ENCODE measurements at regions not wholly inside any gene's neighbourhood (a gene's known extent, or its start where the extent isn't known, plus 50 kb on each side); places are given as distances from the start of the nearest gene placed in this dataset.

- H3K27ac ChIP-seq (ENCODE audit: low read length), result no peak overlapping the region
- no peaks in the 10 kb centered on the region for H3F3A ChIP-seq (ENCODE audit: insufficient read depth, low read length, poor library complexity, severe bottlenecking)
Measured at GRCh38 chr4:112926819-112927218, 122.6 kb upstream of the ANK2 start.

GRCh38 chr4:112927544-112927943 is 121.9 kb upstream of the ANK2 start:
- Histone ChIP-seq H2AFZ (ENCODE audit: low read depth, low read length) (no peak overlapping the region), H3K9me2 (ENCODE audit: insufficient read depth, low read length) (no peaks in the 10 kb centered on the region), H3K27ac (ENCODE audit: low read length) (no peak overlapping the region), H3K36me3 (ENCODE audit: insufficient read depth, low read length) (no peaks in the 10 kb centered on the region), H3K4me3 (ENCODE audit: low read length) (no peak overlapping the region), H3K27me3 (ENCODE audit: insufficient read depth, low read depth, low read length) (no peaks in the 10 kb centered on the region), H3K9me3 (ENCODE audit: low read length) (no peaks in the 10 kb centered on the region), H3K79me2 (replicated peaks; ENCODE audit: insufficient read depth, low read length) (no peaks in the 10 kb centered on the region), H3K4me2 (ENCODE audit: low read length) (no peak overlapping the region), H4K20me1 (ENCODE audit: insufficient read depth) (no peaks in the 10 kb centered on the region), H3F3A (ENCODE audit: insufficient read depth, low read length, poor library complexity, severe bottlenecking) (no peaks in the 10 kb centered on the region), H3K9ac (ENCODE audit: low read length) (no peak overlapping the region)
- TF ChIP-seq SMC3 (conservative IDR thresholded peaks at IDR 0.05; ENCODE audit: poor library complexity) (no peak), MXI1 (conservative IDR thresholded peaks at IDR 0.05; ENCODE audit: poor library complexity, severe bottlenecking) (no peak), CTCF (IDR thresholded peaks at IDR 0.05; ENCODE audit: poor library complexity, severe bottlenecking) (no peak), EP300 (conservative IDR thresholded peaks at IDR 0.05; ENCODE audit: poor library complexity, severe bottlenecking) (no peak), REST (IDR thresholded peaks at IDR 0.05; ENCODE audit: borderline replicate concordance) (no peak), RAD21 (conservative IDR thresholded peaks at IDR 0.05) (no peak)

More at GRCh38 chr4:112926819-112927218, 122.6 kb upstream of the ANK2 start:
- no peak overlapping the region for H2AFZ ChIP-seq (ENCODE audit: low read depth, low read length)
- H4K20me1 ChIP-seq (ENCODE audit: insufficient read depth), result no peaks in the 10 kb centered on the region
- no peaks in the 10 kb centered on the region for H3K9me3 ChIP-seq (ENCODE audit: low read length)
- no peak overlapping the region for H3K4me3 ChIP-seq (ENCODE audit: low read length)
- H3K27me3 ChIP-seq (ENCODE audit: insufficient read depth, low read depth, low read length), result no peaks in the 10 kb centered on the region
- no peak overlapping the region for H3K9ac ChIP-seq (ENCODE audit: low read length)
- TF ChIP-seq REST (IDR thresholded peaks at IDR 0.05; ENCODE audit: borderline replicate concordance) (no peak), EP300 (conservative IDR thresholded peaks at IDR 0.05; ENCODE audit: poor library complexity, severe bottlenecking) (no peak), TAF1 (IDR thresholded peaks at IDR 0.05; ENCODE audit: low read depth) (no peak), RAD21 (conservative IDR thresholded peaks at IDR 0.05) (no peak), MXI1 (conservative IDR thresholded peaks at IDR 0.05; ENCODE audit: poor library complexity, severe bottlenecking) (no peak), POLR2AphosphoS5 (IDR thresholded peaks at IDR 0.05) (no peak), EZH2 (IDR thresholded peaks at IDR 0.05; ENCODE audit: borderline replicate concordance, insufficient read depth, low read length, poor library complexity, severe bottlenecking) (no peak), CTCF (IDR thresholded peaks at IDR 0.05; ENCODE audit: poor library complexity, severe bottlenecking) (no peak), SMC3 (conservative IDR thresholded peaks at IDR 0.05; ENCODE audit: poor library complexity) (no peak)
- H3K9me2 ChIP-seq (ENCODE audit: insufficient read depth, low read length), result no peaks in the 10 kb centered on the region
- no peaks in the 10 kb centered on the region for H3K79me2 ChIP-seq (replicated peaks; ENCODE audit: insufficient read depth, low read length)
- no peak overlapping the region for H3K4me2 ChIP-seq (ENCODE audit: low read length)
- H3K36me3 ChIP-seq (ENCODE audit: insufficient read depth, low read length), result no peaks in the 10 kb centered on the region

Data from neural cell (in vitro differentiated cells).